Activated T-helper 1 cell treated with anti-CD3 and anti-CD28 coated beads, Interleukin-12 subunit alpha, Interleukin-12 subunit beta, Interleukin-2, Interleukin-4 antibody, amounts not matched to agents 30 ng/mL and 10 ng/mL and 1 ng/mL, durations not matched to agents 14 hours and 24 hours and 36 hours (primary cell): ENCODE measurements at regions not wholly inside any gene's neighbourhood (a gene's known extent, or its start where the extent isn't known, plus 50 kb on each side); places are given as distances from the start of the nearest gene placed in this dataset.

Source experiments
- DNase-seq: peaks from one replicate; pipeline ENCODE4 v3.0.0; 2021; ENCODE audit warnings: low spot score
- H3K27ac Mint-ChIP-seq: one replicate; pipeline ENCODE4 v1.8.0; 2021; ENCODE audit warnings: mild to moderate bottlenecking, mixed read lengths
- H3K27me3 Mint-ChIP-seq: one replicate; pipeline ENCODE4 v1.8.0; 2022; ENCODE audit warnings: mild to moderate bottlenecking, moderate library complexity, mixed read lengths; ENCODE audit not compliant: insufficient read depth
- H3K36me3 Mint-ChIP-seq: one replicate; pipeline ENCODE4 v1.8.0; 2021; ENCODE audit warnings: low read depth, mixed read lengths
- H3K4me1 Mint-ChIP-seq: one replicate; pipeline ENCODE4 v1.8.0; 2021; ENCODE audit warnings: low read depth, mixed read lengths
- H3K4me3 Mint-ChIP-seq: one replicate; pipeline ENCODE4 v1.8.0; 2021; ENCODE audit warnings: mild to moderate bottlenecking, moderate library complexity, mixed read lengths
- H3K9me3 Mint-ChIP-seq: one replicate; pipeline ENCODE4 v1.8.0; 2021; ENCODE audit warnings: mixed read lengths
- intact Hi-C: fragments of 100-400 bp; cut with micrococcal nuclease; formaldehyde crosslinking; loops from one replicate; pipeline ENCODE4 v1.15.1; 2024

GRCh38 chr13:97567510-97568243 lies 133.7 kb downstream of the RAP2A start:
- Mint-ChIP-seq H3K4me1 (no peaks in the 10 kb centered on the region), H3K27me3 (peaks cover 3% of the 10 kb centered on the region)

GRCh38 chr13:97568850-97569249 lies 134.9 kb downstream of the RAP2A start:
- intact Hi-C loops, result no loop called here
- H3K4me3 Mint-ChIP-seq, result no peak overlapping the region
- DNase-seq, result no peak
- no peaks in the 10 kb centered on the region for H3K9me3 Mint-ChIP-seq
- H3K27ac Mint-ChIP-seq, result no peak overlapping the region
- peaks cover 3% of the 10 kb centered on the region for H3K27me3 Mint-ChIP-seq
- no peaks in the 10 kb centered on the region for H3K36me3 Mint-ChIP-seq
- H3K4me1 Mint-ChIP-seq, result no peaks in the 10 kb centered on the region

More at GRCh38 chr13:97567510-97568243, 133.7 kb downstream of the RAP2A start:
- Mint-ChIP-seq H3K9me3 (no peaks in the 10 kb centered on the region), H3K36me3 (no peaks in the 10 kb centered on the region), H3K4me3 (no peak overlapping the region), H3K27ac (no peak overlapping the region)
- no peak for DNase-seq
- intact Hi-C loops, result no loop called here

GRCh38 chr13:97569841-97570240 lies 135.9 kb downstream of the RAP2A start:
- Mint-ChIP-seq H3K27ac (no peak overlapping the region), H3K4me3 (no peak overlapping the region), H3K9me3 (no peaks in the 10 kb centered on the region), H3K27me3 (peaks cover 3% of the 10 kb centered on the region), H3K36me3 (no peaks in the 10 kb centered on the region), H3K4me1 (no peaks in the 10 kb centered on the region)
- no peak for DNase-seq
- intact Hi-C loops, result no loop called here

- H3K36me3 Mint-ChIP-seq, result no peaks in the 10 kb centered on the region
- DNase-seq, result no peak
- no peaks in the 10 kb centered on the region for H3K9me3 Mint-ChIP-seq
- intact Hi-C loops, result no loop called here
- no peaks in the 10 kb centered on the region for H3K4me1 Mint-ChIP-seq
- peaks cover 5% of the 10 kb centered on the region for H3K27me3 Mint-ChIP-seq
- no peak overlapping the region for H3K4me3 Mint-ChIP-seq
- no peak overlapping the region for H3K27ac Mint-ChIP-seq
These were observed 136.5 kb downstream of the RAP2A start for GRCh38 chr13:97570442-97570841.

- intact Hi-C loops, result no loop called here
- H3K27me3 Mint-ChIP-seq, result peaks cover 2% of the 10 kb centered on the region
- no peak overlapping the region for H3K4me3 Mint-ChIP-seq
- no peaks in the 10 kb centered on the region for H3K4me1 Mint-ChIP-seq
- H3K9me3 Mint-ChIP-seq, result no peaks in the 10 kb centered on the region
- DNase-seq, result no peak
- no peaks in the 10 kb centered on the region for H3K36me3 Mint-ChIP-seq
- H3K27ac Mint-ChIP-seq, result no peak overlapping the region
These were observed 139.0 kb downstream of the RAP2A start for GRCh38 chr13:97573011-97573410.

- H3K27me3 Mint-ChIP-seq, result peaks cover 6% of the 10 kb centered on the region
- no peaks in the 10 kb centered on the region for H3K9me3 Mint-ChIP-seq
- no peak for DNase-seq
- no peaks in the 10 kb centered on the region for H3K36me3 Mint-ChIP-seq
- intact Hi-C loops, result no loop called here
- no peak overlapping the region for H3K4me3 Mint-ChIP-seq
- H3K4me1 Mint-ChIP-seq, result no peaks in the 10 kb centered on the region
- H3K27ac Mint-ChIP-seq, result no peak overlapping the region
These were observed 141.0 kb downstream of the RAP2A start for GRCh38 chr13:97574926-97575325.

- Mint-ChIP-seq H3K4me3 (no peak overlapping the region), H3K36me3 (no peaks in the 10 kb centered on the region), H3K4me1 (no peaks in the 10 kb centered on the region), H3K27ac (no peak overlapping the region), H3K27me3 (peaks cover 7% of the 10 kb centered on the region), H3K9me3 (no peaks in the 10 kb centered on the region)
- intact Hi-C loops, result no loop called here
- no peak for DNase-seq
These were observed 143.1 kb downstream of the RAP2A start for GRCh38 chr13:97577026-97577425.

GRCh38 chr13:97582170-97582569 lies 148.2 kb downstream of the RAP2A start:
- H3K4me1 Mint-ChIP-seq, result peaks cover 4% of the 10 kb centered on the region
- H3K9me3 Mint-ChIP-seq, result no peaks in the 10 kb centered on the region
- H3K4me3 Mint-ChIP-seq, result no peak overlapping the region
- intact Hi-C loops, result no loop called here
- no peak overlapping the region for H3K27ac Mint-ChIP-seq
- H3K36me3 Mint-ChIP-seq, result no peaks in the 10 kb centered on the region
- DNase-seq, result no peak
- H3K27me3 Mint-ChIP-seq, result peaks cover 5% of the 10 kb centered on the region

GRCh38 chr13:97583907-97584497 lies 150.0 kb downstream of the RAP2A start:
- Mint-ChIP-seq H3K4me1 (peaks cover 4% of the 10 kb centered on the region), H3K36me3 (no peaks in the 10 kb centered on the region), H3K4me3 (no peak overlapping the region), H3K27ac (peak overlapping the region; percentile 40), H3K27me3 (peaks cover 1% of the 10 kb centered on the region), H3K9me3 (no peaks in the 10 kb centered on the region)
- no peak for DNase-seq
- intact Hi-C loops, result no loop called here

- H3K36me3 Mint-ChIP-seq, result no peaks in the 10 kb centered on the region
- intact Hi-C loops, result no loop called here
- peaks cover 4% of the 10 kb centered on the region for H3K4me1 Mint-ChIP-seq
These were observed 153.0 kb downstream of the RAP2A start for GRCh38 chr13:97586941-97587340.

GRCh38 chr13:97588993-97589392 lies 155.0 kb downstream of the RAP2A start:
- intact Hi-C loops, result no loop called here
- peaks cover 2% of the 10 kb centered on the region for H3K27me3 Mint-ChIP-seq
- no peaks in the 10 kb centered on the region for H3K9me3 Mint-ChIP-seq
- no peaks in the 10 kb centered on the region for H3K36me3 Mint-ChIP-seq
- H3K4me1 Mint-ChIP-seq, result no peaks in the 10 kb centered on the region
- no peak overlapping the region for H3K4me3 Mint-ChIP-seq
- no peak for DNase-seq
- H3K27ac Mint-ChIP-seq, result no peak overlapping the region

More at GRCh38 chr13:97586941-97587340, 153.0 kb downstream of the RAP2A start:
- no peak overlapping the region for H3K4me3 Mint-ChIP-seq
- no peak overlapping the region for H3K27ac Mint-ChIP-seq
- H3K9me3 Mint-ChIP-seq, result no peaks in the 10 kb centered on the region
- H3K27me3 Mint-ChIP-seq, result no peaks in the 10 kb centered on the region
- no peak for DNase-seq

GRCh38 chr13:97600458-97601075 lies 166.6 kb downstream of the RAP2A start:
- Mint-ChIP-seq H3K9me3 (no peaks in the 10 kb centered on the region), H3K4me1 (no peaks in the 10 kb centered on the region), H3K36me3 (no peaks in the 10 kb centered on the region), H3K4me3 (no peak overlapping the region), H3K27ac (no peak overlapping the region), H3K27me3 (peaks cover 2% of the 10 kb centered on the region)
- no peak for DNase-seq
- intact Hi-C loops, result no loop called here

- Mint-ChIP-seq H3K36me3 (no peaks in the 10 kb centered on the region), H3K27ac (no peak overlapping the region), H3K4me3 (no peak overlapping the region), H3K4me1 (no peaks in the 10 kb centered on the region), H3K9me3 (no peaks in the 10 kb centered on the region), H3K27me3 (no peaks in the 10 kb centered on the region)
- intact Hi-C loops, result no loop called here
- DNase-seq, result no peak
These were observed 181.3 kb downstream of the RAP2A start for GRCh38 chr13:97615266-97615665.
